ENCODE measurements at regions not wholly inside any gene's neighbourhood (a gene's known extent, or its start where the extent isn't known, plus 50 kb on each side); places are given as distances from the start of the nearest gene placed in this dataset.

DNA sequence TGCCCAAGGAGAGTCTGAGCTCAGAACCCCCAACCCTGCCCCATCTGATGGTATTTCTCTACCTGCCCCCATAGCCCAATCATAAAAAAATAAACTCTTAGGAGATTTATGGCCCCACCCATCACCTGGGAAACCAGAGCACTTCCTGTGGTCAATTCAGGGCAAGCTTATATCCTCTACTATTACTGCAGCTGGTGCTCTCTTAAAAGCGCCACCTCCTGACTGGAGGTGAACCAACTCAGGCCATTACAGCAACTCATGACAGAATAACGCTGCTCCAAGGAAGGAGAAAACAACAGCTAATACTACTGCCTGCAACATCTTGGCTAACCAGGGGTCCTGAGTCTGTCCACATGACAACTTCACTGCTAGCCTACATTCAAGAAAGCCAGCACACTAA, 195.7 kb downstream of the MTCL1 start:
- TF ChIP-seq, protein P1, sequence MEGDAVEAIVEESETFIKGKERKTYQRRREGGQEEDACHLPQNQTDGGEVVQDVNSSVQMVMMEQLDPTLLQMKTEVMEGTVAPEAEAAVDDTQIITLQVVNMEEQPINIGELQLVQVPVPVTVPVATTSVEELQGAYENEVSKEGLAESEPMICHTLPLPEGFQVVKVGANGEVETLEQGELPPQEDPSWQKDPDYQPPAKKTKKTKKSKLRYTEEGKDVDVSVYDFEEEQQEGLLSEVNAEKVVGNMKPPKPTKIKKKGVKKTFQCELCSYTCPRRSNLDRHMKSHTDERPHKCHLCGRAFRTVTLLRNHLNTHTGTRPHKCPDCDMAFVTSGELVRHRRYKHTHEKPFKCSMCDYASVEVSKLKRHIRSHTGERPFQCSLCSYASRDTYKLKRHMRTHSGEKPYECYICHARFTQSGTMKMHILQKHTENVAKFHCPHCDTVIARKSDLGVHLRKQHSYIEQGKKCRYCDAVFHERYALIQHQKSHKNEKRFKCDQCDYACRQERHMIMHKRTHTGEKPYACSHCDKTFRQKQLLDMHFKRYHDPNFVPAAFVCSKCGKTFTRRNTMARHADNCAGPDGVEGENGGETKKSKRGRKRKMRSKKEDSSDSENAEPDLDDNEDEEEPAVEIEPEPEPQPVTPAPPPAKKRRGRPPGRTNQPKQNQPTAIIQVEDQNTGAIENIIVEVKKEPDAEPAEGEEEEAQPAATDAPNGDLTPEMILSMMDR (IDR thresholded peaks at IDR 0.05) = no peak
- TF ChIP-seq TCF7L2 (IDR thresholded peaks at IDR 0.05; ENCODE audit: low read depth, low read length) (no peak), POLR2AphosphoS5 (IDR thresholded peaks at IDR 0.05; ENCODE audit: low read depth, low read length) (no peak)

Measured in Panc1 (cell line).